ENCODE measurements at regions not wholly inside any gene's neighbourhood (a gene's known extent, or its start where the extent isn't known, plus 50 kb on each side); places are given as distances from the start of the nearest gene placed in this dataset.

GRCh38 chr6:55654445-55654844 is 75.5 kb upstream of the HMGCLL1 start:
- TF ChIP-seq EZH2 (IDR thresholded peaks at IDR 0.05; ENCODE audit: insufficient read depth, poor library complexity, severe bottlenecking), result no peak
- no peak for TF ChIP-seq EZH2phosphoT487 (IDR thresholded peaks at IDR 0.05; ENCODE audit: insufficient read depth, low read depth)
